GM23248 (cell line): ENCODE measurements at regions not wholly inside any gene's neighbourhood (a gene's known extent, or its start where the extent isn't known, plus 50 kb on each side); places are given as distances from the start of the nearest gene placed in this dataset.

Experiments used
- DNase-seq: peaks from one replicate; pipeline ENCODE4 v3.0.0-alpha.2; 2015
- H2AFZ ChIP-seq: fragments of 200-600 bp; sonication (generic); 2 replicates; pipeline ENCODE4 v1.6.1; 2016; ENCODE audit warnings: antibody characterized with exemption
- H3F3A ChIP-seq: fragments of 200-600 bp; sonication (generic); 2 replicates; pipeline ENCODE4 v1.6.1; 2016; ENCODE audit warnings: mild to moderate bottlenecking, antibody characterized with exemption, mixed run types; ENCODE audit not compliant: insufficient read depth
- H3K27ac ChIP-seq: fragments of 200-600 bp; sonication (generic); 2 replicates; pipeline ENCODE4 v1.5.1; 2016; ENCODE audit warnings: mild to moderate bottlenecking
- H3K27me3 ChIP-seq: fragments of 200-600 bp; sonication (generic); replicated peaks from 2 replicates; pipeline ENCODE4 v1.6.1; 2016; ENCODE audit warnings: mild to moderate bottlenecking; ENCODE audit not compliant: insufficient read depth
- H3K36me3 ChIP-seq: fragments of 200-600 bp; sonication (generic); 2 replicates; pipeline ENCODE4 v1.6.1; 2016; ENCODE audit warnings: low read depth, mild to moderate bottlenecking
- H3K4me1 ChIP-seq: fragments of 200-600 bp; sonication (generic); 2 replicates; pipeline ENCODE4 v1.6.1; 2016; ENCODE audit warnings: mild to moderate bottlenecking; ENCODE audit not compliant: insufficient read depth
- H3K4me2 ChIP-seq: fragments of 200-600 bp; sonication (generic); one replicate; pipeline ENCODE4 v1.6.1; 2016; ENCODE audit warnings: mild to moderate bottlenecking; ENCODE audit not compliant: unreplicated experiment
- H3K4me3 ChIP-seq: fragments of 200-600 bp; sonication (generic); 2 replicates; pipeline ENCODE4 v1.5.1; 2016; ENCODE audit warnings: mild to moderate bottlenecking
- H3K79me2 ChIP-seq: fragments of 200-600 bp; sonication (generic); 2 replicates; pipeline ENCODE4 v1.6.1; 2016; ENCODE audit warnings: mild to moderate bottlenecking; ENCODE audit not compliant: insufficient read depth
- H3K9ac ChIP-seq: fragments of 200-600 bp; sonication (generic); 2 replicates; pipeline ENCODE4 v1.6.1; 2016; ENCODE audit warnings: mild to moderate bottlenecking
- H3K9me2 ChIP-seq: fragments of 200-600 bp; sonication (generic); 2 replicates; pipeline ENCODE4 v1.6.1; 2016; ENCODE audit warnings: mixed run types, mild to moderate bottlenecking, moderate library complexity; ENCODE audit not compliant: insufficient read depth
- H3K9me3 ChIP-seq: fragments of 200-600 bp; sonication (generic); one replicate; pipeline ENCODE4 v1.6.1; 2017; ENCODE audit warnings: low read depth
- H4K20me1 ChIP-seq: fragments of 200-600 bp; sonication (generic); 2 replicates; pipeline ENCODE4 v1.6.0; 2016; ENCODE audit not compliant: insufficient read depth
- EZH2 ChIP-seq: fragments of 200-600 bp; sonication (generic); IDR thresholded peaks from 2 replicates; pipeline ENCODE4 v1.6.1; 2018; ENCODE audit warnings: antibody characterized with exemption, mild to moderate bottlenecking; ENCODE audit not compliant: insufficient read depth, poor library complexity, severe bottlenecking
- EZH2phosphoT487 ChIP-seq: fragments of 200-600 bp; sonication (generic); IDR thresholded peaks from 2 replicates; pipeline ENCODE4 v1.6.1; 2018; ENCODE audit warnings: antibody characterized with exemption, moderate library complexity, mild to moderate bottlenecking, low read depth; ENCODE audit not compliant: insufficient read depth
- WGBS, 2 experiments: methylation state at CpG; one replicate each; pipeline ENCODE4 v1.1.6; 2015 to 2017; ENCODE audit warnings: low lambda C conversion rate in 2 of 2, low coverage in 1 of 2; ENCODE audit errors: missing lambda C conversion rate in 2 of 2; 5-methylcytosine and 5-hydroxymethylcytosine counted together
- in situ Hi-C: fragments of 300-500 bp; cut with MboI; formaldehyde crosslinking; loops from 2 replicates; pipeline ENCODE4 v1.15.0; 2020

DNA sequence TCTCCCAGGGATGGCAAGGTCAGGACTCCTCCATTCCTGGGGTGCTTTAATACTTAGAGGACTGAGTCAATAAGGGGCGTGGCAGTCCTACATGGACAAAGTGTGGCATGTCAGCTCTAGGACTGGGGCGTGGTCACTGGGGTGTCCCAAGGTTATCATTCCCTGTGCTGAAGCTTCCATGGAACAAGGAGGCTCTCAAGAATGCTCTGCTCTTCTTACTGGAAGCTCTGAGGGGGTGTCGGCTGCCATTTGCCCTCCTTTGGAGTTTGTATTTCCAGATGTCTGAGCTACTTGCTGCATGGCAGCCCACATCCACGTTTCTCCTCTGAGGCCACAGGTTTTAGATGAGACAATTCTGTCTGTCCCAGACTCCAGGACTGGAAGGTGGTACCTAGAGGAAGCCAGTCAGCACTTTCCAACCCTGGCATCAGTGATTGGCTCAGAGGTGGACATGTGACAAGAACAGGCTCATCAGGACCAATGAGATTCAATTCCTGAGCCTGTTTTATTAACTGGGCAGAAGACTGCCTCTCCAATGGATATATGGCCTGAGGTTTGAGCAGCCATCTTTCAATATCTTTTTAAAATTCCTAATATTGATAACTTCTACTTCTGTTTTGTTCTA is 128.9 kb upstream of the ARL4C start:
- DNase-seq: no peak
- Histone ChIP-seq H3K9ac (no peak overlapping the region), H3K9me2 (no peaks in the 10 kb centered on the region), H4K20me1 (no peaks in the 10 kb centered on the region), H3K36me3 (no peaks in the 10 kb centered on the region), H3K9me3 (no peaks in the 10 kb centered on the region), H3K27me3 (no peaks in the 10 kb centered on the region), H3K4me3 (no peak overlapping the region), H3K4me1 (no peaks in the 10 kb centered on the region), H3K27ac (no peak overlapping the region), H3F3A (no peaks in the 10 kb centered on the region), H3K79me2 (no peaks in the 10 kb centered on the region), H2AFZ (no peak overlapping the region), H3K4me2 (no peak overlapping the region)
- 46 to 51% methylated on average over 4 of the region's 4 CpGs for WGBS, 2 experiments
- TF ChIP-seq EZH2 (no peak), EZH2phosphoT487 (no peak)
- in situ Hi-C loops: no loop called here

GRCh38 chr2:234623521-234623991 is 126.7 kb upstream of the ARL4C start:
- no peak for DNase-seq

GRCh38 chr2:234621120-234621519 is 124.2 kb upstream of the ARL4C start:
- Histone ChIP-seq H3K4me2 (no peak overlapping the region), H3K9me3 (no peaks in the 10 kb centered on the region), H3K36me3 (no peaks in the 10 kb centered on the region), H3K79me2 (no peaks in the 10 kb centered on the region), H3K27ac (no peak overlapping the region), H4K20me1 (no peaks in the 10 kb centered on the region), H3K9me2 (no peaks in the 10 kb centered on the region), H3K4me1 (no peaks in the 10 kb centered on the region), H3F3A (no peaks in the 10 kb centered on the region), H3K4me3 (no peak overlapping the region), H2AFZ (no peak overlapping the region), H3K9ac (no peak overlapping the region), H3K27me3 (no peaks in the 10 kb centered on the region)
- in situ Hi-C loops: no loop called here
- 74 to 78% methylated on average over 5 of the region's 5 CpGs for WGBS, 2 experiments
- DNase-seq: no peak
- no peak for TF ChIP-seq EZH2phosphoT487
- TF ChIP-seq EZH2: no peak

More at GRCh38 chr2:234623521-234623991, 126.7 kb upstream of the ARL4C start:
- no peak overlapping the region for H3K9ac ChIP-seq
- H3K9me2 ChIP-seq: no peaks in the 10 kb centered on the region
- no peaks in the 10 kb centered on the region for H3K36me3 ChIP-seq
- WGBS, 2 experiments: 88 to 95% methylated on average over 5 of the region's 5 CpGs
- no peak overlapping the region for H3K4me2 ChIP-seq
- no peak overlapping the region for H3K27ac ChIP-seq
- no peaks in the 10 kb centered on the region for H3K9me3 ChIP-seq
- TF ChIP-seq EZH2phosphoT487 (no peak), EZH2 (no peak)
- no peaks in the 10 kb centered on the region for H3K79me2 ChIP-seq
- H3K4me3 ChIP-seq: no peak overlapping the region
- H4K20me1 ChIP-seq: no peaks in the 10 kb centered on the region
- in situ Hi-C loops: no loop called here
- H3K4me1 ChIP-seq: no peaks in the 10 kb centered on the region
- H3F3A ChIP-seq: no peaks in the 10 kb centered on the region
- H3K27me3 ChIP-seq: no peaks in the 10 kb centered on the region
- H2AFZ ChIP-seq: no peak overlapping the region

GRCh38 chr2:234620018-234620417 is 123.1 kb upstream of the ARL4C start:
- Histone ChIP-seq H3K4me2 (no peak overlapping the region), H3K27me3 (no peaks in the 10 kb centered on the region), H3K4me3 (no peak overlapping the region), H3K9me2 (no peaks in the 10 kb centered on the region), H2AFZ (no peak overlapping the region), H3F3A (no peaks in the 10 kb centered on the region), H3K27ac (no peak overlapping the region), H3K9ac (no peak overlapping the region), H3K79me2 (no peaks in the 10 kb centered on the region), H3K9me3 (no peaks in the 10 kb centered on the region), H3K4me1 (no peaks in the 10 kb centered on the region), H4K20me1 (no peaks in the 10 kb centered on the region), H3K36me3 (no peaks in the 10 kb centered on the region)
- in situ Hi-C loops: no loop called here
- 78 to 89% methylated on average over 7 of the region's 7 CpGs for WGBS, 2 experiments
- DNase-seq: no peak
- TF ChIP-seq EZH2phosphoT487 (no peak), EZH2 (no peak)
